Glutamatergic neuron (in vitro differentiated cells): ENCODE measurements at regions not wholly inside any gene's neighbourhood (a gene's known extent, or its start where the extent isn't known, plus 50 kb on each side); places are given as distances from the start of the nearest gene placed in this dataset.

Experiments used
- DNase-seq: peaks from one replicate; pipeline ENCODE4 v3.0.0; 2022
- H3K27ac Mint-ChIP-seq: one replicate; pipeline ENCODE4 v1.8.0; 2020; ENCODE audit warnings: mild to moderate bottlenecking, mixed read lengths, inconsistent platforms; ENCODE audit not compliant: unreplicated experiment
- H3K27me3 Mint-ChIP-seq: one replicate; pipeline ENCODE4 v1.8.0; 2020; ENCODE audit warnings: mild to moderate bottlenecking, moderate library complexity, mixed read lengths, inconsistent platforms; ENCODE audit not compliant: unreplicated experiment
- H3K36me3 Mint-ChIP-seq: one replicate; pipeline ENCODE4 v1.8.0; 2020; ENCODE audit warnings: mild to moderate bottlenecking, mixed read lengths, inconsistent platforms; ENCODE audit not compliant: unreplicated experiment
- H3K4me1 Mint-ChIP-seq: one replicate; pipeline ENCODE4 v1.8.0; 2020; ENCODE audit warnings: mild to moderate bottlenecking, low read depth, mixed read lengths, inconsistent platforms; ENCODE audit not compliant: unreplicated experiment
- H3K4me3 Mint-ChIP-seq: one replicate; pipeline ENCODE4 v1.8.0; 2020; ENCODE audit warnings: mild to moderate bottlenecking, mixed read lengths, inconsistent platforms; ENCODE audit not compliant: unreplicated experiment
- H3K9me3 Mint-ChIP-seq: one replicate; pipeline ENCODE4 v1.8.0; 2020; ENCODE audit warnings: mild to moderate bottlenecking, moderate library complexity, mixed read lengths, inconsistent platforms; ENCODE audit not compliant: unreplicated experiment
- TF ChIP-seq, protein P1 (sequence below): fragments of 200-600 bp; sonication (generic); IDR thresholded peaks from one replicate; pipeline ENCODE4 v1.5.0; 2021; ENCODE audit not compliant: partially characterized antibody, unreplicated experiment

GRCh38 chr5:29307478-29307877 is 1886.0 kb upstream of the CDH6 start:
- no peak overlapping the region for H3K27ac Mint-ChIP-seq
- H3K4me1 Mint-ChIP-seq: no peaks in the 10 kb centered on the region
- DNase-seq: no peak
- H3K36me3 Mint-ChIP-seq: no peaks in the 10 kb centered on the region
- TF ChIP-seq, protein P1, sequence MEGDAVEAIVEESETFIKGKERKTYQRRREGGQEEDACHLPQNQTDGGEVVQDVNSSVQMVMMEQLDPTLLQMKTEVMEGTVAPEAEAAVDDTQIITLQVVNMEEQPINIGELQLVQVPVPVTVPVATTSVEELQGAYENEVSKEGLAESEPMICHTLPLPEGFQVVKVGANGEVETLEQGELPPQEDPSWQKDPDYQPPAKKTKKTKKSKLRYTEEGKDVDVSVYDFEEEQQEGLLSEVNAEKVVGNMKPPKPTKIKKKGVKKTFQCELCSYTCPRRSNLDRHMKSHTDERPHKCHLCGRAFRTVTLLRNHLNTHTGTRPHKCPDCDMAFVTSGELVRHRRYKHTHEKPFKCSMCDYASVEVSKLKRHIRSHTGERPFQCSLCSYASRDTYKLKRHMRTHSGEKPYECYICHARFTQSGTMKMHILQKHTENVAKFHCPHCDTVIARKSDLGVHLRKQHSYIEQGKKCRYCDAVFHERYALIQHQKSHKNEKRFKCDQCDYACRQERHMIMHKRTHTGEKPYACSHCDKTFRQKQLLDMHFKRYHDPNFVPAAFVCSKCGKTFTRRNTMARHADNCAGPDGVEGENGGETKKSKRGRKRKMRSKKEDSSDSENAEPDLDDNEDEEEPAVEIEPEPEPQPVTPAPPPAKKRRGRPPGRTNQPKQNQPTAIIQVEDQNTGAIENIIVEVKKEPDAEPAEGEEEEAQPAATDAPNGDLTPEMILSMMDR: no peak
- H3K9me3 Mint-ChIP-seq: no peaks in the 10 kb centered on the region
- no peak overlapping the region for H3K4me3 Mint-ChIP-seq
- no peaks in the 10 kb centered on the region for H3K27me3 Mint-ChIP-seq

DNA sequence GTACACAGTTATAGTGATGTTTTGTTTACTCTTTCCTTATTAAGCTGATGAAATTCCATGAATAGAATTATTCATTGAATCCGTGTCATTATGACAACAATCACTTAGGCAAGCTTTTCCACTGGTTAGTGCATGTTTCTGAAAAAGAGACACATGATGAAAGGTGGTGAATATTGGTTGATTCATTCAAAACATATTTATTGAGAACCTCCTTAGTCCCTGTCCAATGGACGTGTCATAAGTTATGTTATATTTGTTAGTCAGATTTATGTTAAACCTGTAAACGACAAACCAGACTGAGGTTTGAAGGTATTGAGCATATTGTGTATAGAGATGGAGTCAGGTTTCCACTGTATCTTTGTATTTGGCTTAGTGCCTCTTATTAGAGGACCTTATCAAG is 1888.9 kb upstream of the CDH6 start:
- Mint-ChIP-seq H3K4me1 (no peaks in the 10 kb centered on the region), H3K4me3 (no peak overlapping the region), H3K27me3 (peaks cover 2% of the 10 kb centered on the region), H3K9me3 (no peaks in the 10 kb centered on the region), H3K36me3 (no peaks in the 10 kb centered on the region), H3K27ac (no peak overlapping the region)
- no peak for DNase-seq
- TF ChIP-seq, protein P1: no peak

- H3K4me3 Mint-ChIP-seq: no peak overlapping the region
- no peak overlapping the region for H3K27ac Mint-ChIP-seq
- H3K27me3 Mint-ChIP-seq: peaks cover 4% of the 10 kb centered on the region
- no peaks in the 10 kb centered on the region for H3K9me3 Mint-ChIP-seq
- TF ChIP-seq, protein P1: no peak
- H3K36me3 Mint-ChIP-seq: no peaks in the 10 kb centered on the region
- H3K4me1 Mint-ChIP-seq: no peaks in the 10 kb centered on the region
- DNase-seq: no peak
These were observed 1896.9 kb upstream of the CDH6 start for GRCh38 chr5:29296548-29296947.

DNA sequence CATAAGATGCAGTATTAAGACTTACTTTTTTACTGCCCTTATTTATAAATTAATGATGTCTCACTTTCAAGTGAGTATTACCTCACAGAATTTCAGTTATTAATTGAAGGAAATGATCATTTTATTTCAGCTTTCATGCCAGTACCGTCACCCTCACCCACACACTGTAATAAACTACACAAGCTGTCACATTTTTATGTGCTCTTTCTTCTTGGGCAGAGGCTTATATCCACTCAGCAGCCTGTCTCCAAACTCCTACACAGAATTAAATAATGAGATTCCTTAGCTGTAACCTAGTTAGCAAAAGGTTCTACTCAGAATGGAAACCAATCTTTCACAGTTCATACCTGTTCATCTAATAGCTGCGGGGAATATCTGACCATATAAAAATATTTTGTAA is 1915.8 kb upstream of the CDH6 start:
- Mint-ChIP-seq H3K4me3 (no peak overlapping the region), H3K4me1 (no peaks in the 10 kb centered on the region), H3K27ac (no peak overlapping the region), H3K27me3 (no peaks in the 10 kb centered on the region), H3K36me3 (no peaks in the 10 kb centered on the region), H3K9me3 (peaks cover 3% of the 10 kb centered on the region)
- no peak for DNase-seq
- TF ChIP-seq, protein P1: no peak

DNA sequence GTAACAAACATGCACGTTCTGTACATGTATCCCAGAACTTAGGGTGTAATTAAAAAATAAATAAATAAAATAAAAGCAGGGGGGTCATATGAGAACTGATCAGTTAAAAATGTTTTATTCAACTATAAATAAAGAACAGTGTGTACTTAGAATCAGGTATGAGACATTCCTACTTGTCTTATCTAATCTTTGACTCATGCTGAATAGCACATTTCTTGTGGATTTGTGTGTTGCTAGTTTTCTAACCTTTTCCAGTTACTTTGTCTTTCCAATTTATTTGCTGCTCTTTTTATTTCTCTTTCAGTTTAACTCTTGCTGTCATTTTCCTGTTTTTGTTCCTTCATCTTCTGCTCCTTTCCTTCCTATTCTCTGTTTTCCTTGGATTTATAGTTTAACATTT is 1917.1 kb upstream of the CDH6 start:
- Mint-ChIP-seq H3K4me3 (no peak overlapping the region), H3K27ac (no peak overlapping the region), H3K4me1 (no peaks in the 10 kb centered on the region), H3K9me3 (peaks cover 6% of the 10 kb centered on the region), H3K36me3 (peaks cover 4% of the 10 kb centered on the region), H3K27me3 (no peaks in the 10 kb centered on the region)
- DNase-seq: no peak
- TF ChIP-seq, protein P1: no peak
